ENCODE measurements at regions not wholly inside any gene's neighbourhood (a gene's known extent, or its start where the extent isn't known, plus 50 kb on each side); places are given as distances from the start of the nearest gene placed in this dataset.

DNA sequence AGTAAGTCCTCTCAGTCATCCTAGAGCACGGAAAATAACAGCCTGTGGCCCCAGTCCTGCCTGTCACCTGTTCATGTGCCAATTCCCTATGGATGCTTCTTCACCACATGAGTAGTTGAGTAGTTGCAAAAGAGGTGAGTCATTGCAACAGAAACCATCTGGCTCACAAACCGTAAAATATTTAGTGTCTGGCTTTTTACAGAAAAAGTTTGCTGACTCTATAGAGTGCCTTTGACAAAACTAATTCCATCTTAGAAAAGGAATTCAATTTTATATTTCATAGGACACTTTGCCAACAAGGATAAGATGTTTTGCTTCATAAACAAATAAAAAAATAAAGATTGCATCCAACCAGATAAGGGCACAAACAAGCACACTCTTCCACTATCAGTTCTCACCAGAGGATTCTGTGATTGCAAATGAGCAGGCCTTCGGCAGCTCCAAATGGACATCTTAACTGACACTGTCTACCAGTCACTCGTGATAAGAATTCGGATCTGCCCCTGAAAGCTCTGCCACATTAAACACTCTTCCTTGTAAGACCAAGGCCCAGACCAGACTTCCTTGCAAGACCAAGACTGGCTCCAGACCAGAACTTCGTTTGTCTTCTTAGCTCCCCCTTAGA is 242.7 kb upstream of the SEMA3C start:
- in situ Hi-C loops (cut with MboI): no loop called here
- Histone ChIP-seq H3K4me3 (no peak overlapping the region), H3K9me3 (ENCODE audit: low read depth) (no peaks in the 10 kb centered on the region), H3K9ac (no peak overlapping the region), H3K36me3 (ENCODE audit: low read depth) (no peaks in the 10 kb centered on the region), H3K4me2 (ENCODE audit: unreplicated experiment) (no peak overlapping the region), H4K20me1 (ENCODE audit: insufficient read depth) (no peaks in the 10 kb centered on the region), H3K79me2 (ENCODE audit: insufficient read depth) (no peaks in the 10 kb centered on the region), H3K27me3 (replicated peaks; ENCODE audit: insufficient read depth) (no peaks in the 10 kb centered on the region), H2AFZ (no peak overlapping the region), H3K27ac (peak overlapping the region; percentile 8; the same call in 1 of the 2 replicates), H3F3A (ENCODE audit: insufficient read depth) (no peaks in the 10 kb centered on the region), H3K4me1 (ENCODE audit: insufficient read depth) (peaks cover 14% of the 10 kb centered on the region; the same call in 1 of the 2 replicates), H3K9me2 (ENCODE audit: insufficient read depth) (0 out of 2 replicates have a peak, but pooled peaks cover 4% of the 10 kb centered on the region)
- 33 to 41% methylated on average over 6 of the region's 6 CpGs for WGBS, 2 experiments (ENCODE audit: low coverage in 1 of 2, low lambda C conversion rate in 2 of 2, missing lambda C conversion rate in 2 of 2)
- DNase-seq: peak; percentile 95
- no peak for TF ChIP-seq EZH2 (IDR thresholded peaks at IDR 0.05; ENCODE audit: insufficient read depth, poor library complexity, severe bottlenecking)
- TF ChIP-seq EZH2phosphoT487 (IDR thresholded peaks at IDR 0.05; ENCODE audit: insufficient read depth, low read depth): no peak

DNA sequence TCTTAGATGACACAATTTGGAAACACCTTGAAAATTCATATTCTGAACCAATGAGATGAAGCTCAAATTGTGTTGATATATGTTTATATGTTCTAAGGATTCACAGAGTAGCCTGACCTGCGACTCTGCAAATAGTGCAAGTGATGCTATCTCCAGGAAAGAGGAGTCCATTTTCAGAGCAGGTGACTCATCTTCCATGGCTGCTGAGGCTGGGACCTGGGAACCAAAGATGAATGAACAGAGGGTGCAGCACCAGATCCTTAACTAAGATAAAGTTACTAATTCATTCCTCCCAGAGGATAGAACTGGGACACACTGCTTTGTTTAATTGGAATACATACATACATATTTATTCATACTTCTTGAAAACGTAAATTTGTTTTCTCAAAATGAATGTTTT is 240.6 kb upstream of the SEMA3C start:
- Histone ChIP-seq H3K9me3 (ENCODE audit: low read depth) (no peaks in the 10 kb centered on the region), H3K4me2 (ENCODE audit: unreplicated experiment) (no peak overlapping the region), H3K79me2 (ENCODE audit: insufficient read depth) (no peaks in the 10 kb centered on the region), H3K36me3 (ENCODE audit: low read depth) (no peaks in the 10 kb centered on the region), H3K27me3 (replicated peaks; ENCODE audit: insufficient read depth) (no peaks in the 10 kb centered on the region), H4K20me1 (ENCODE audit: insufficient read depth) (no peaks in the 10 kb centered on the region), H3K4me1 (ENCODE audit: insufficient read depth) (peaks cover 20% of the 10 kb centered on the region; the same call in 1 of the 2 replicates), H2AFZ (no peak overlapping the region), H3K4me3 (no peak overlapping the region), H3F3A (ENCODE audit: insufficient read depth) (no peaks in the 10 kb centered on the region), H3K27ac (no peak overlapping the region), H3K9me2 (ENCODE audit: insufficient read depth) (0 out of 2 replicates have a peak, but pooled peaks cover 4% of the 10 kb centered on the region), H3K9ac (no peak overlapping the region)
- in situ Hi-C loops (cut with MboI): no loop called here
- 79 to 82% methylated on average over 2 of the region's 2 CpGs for WGBS, 2 experiments (ENCODE audit: low coverage in 1 of 2, low lambda C conversion rate in 2 of 2, missing lambda C conversion rate in 2 of 2)
- TF ChIP-seq EZH2 (IDR thresholded peaks at IDR 0.05; ENCODE audit: insufficient read depth, poor library complexity, severe bottlenecking) (no peak), EZH2phosphoT487 (IDR thresholded peaks at IDR 0.05; ENCODE audit: insufficient read depth, low read depth) (no peak)
- DNase-seq: peak; percentile 44

- in situ Hi-C loops (cut with MboI): no loop called here
- no peaks in the 10 kb centered on the region for H3K79me2 ChIP-seq (ENCODE audit: insufficient read depth)
- H3K4me2 ChIP-seq (ENCODE audit: unreplicated experiment): no peak overlapping the region
- no peak for DNase-seq
- 0 out of 2 replicates have a peak, but pooled peaks cover 1% of the 10 kb centered on the region for H3K9me2 ChIP-seq (ENCODE audit: insufficient read depth)
- H3F3A ChIP-seq (ENCODE audit: insufficient read depth): no peaks in the 10 kb centered on the region
- WGBS, 2 experiments (ENCODE audit: low coverage in 1 of 2, low lambda C conversion rate in 2 of 2, missing lambda C conversion rate in 2 of 2): 89 to 90% methylated on average over 3 of the region's 3 CpGs
- no peaks in the 10 kb centered on the region for H3K36me3 ChIP-seq (ENCODE audit: low read depth)
- H3K9ac ChIP-seq: no peak overlapping the region
- H4K20me1 ChIP-seq (ENCODE audit: insufficient read depth): no peaks in the 10 kb centered on the region
- H3K27me3 ChIP-seq (replicated peaks; ENCODE audit: insufficient read depth): no peaks in the 10 kb centered on the region
- no peak overlapping the region for H3K27ac ChIP-seq
- no peaks in the 10 kb centered on the region for H3K9me3 ChIP-seq (ENCODE audit: low read depth)
- no peak overlapping the region for H2AFZ ChIP-seq
- no peak overlapping the region for H3K4me3 ChIP-seq
- TF ChIP-seq EZH2phosphoT487 (IDR thresholded peaks at IDR 0.05; ENCODE audit: insufficient read depth, low read depth): no peak
- no peak for TF ChIP-seq EZH2 (IDR thresholded peaks at IDR 0.05; ENCODE audit: insufficient read depth, poor library complexity, severe bottlenecking)
- H3K4me1 ChIP-seq (ENCODE audit: insufficient read depth): peaks cover 17% of the 10 kb centered on the region; the same call in 1 of the 2 replicates
Measured at GRCh38 chr7:81158189-81158588, 239.3 kb upstream of the SEMA3C start.

GRCh38 chr7:81155654-81156373 is 237.0 kb upstream of the SEMA3C start:
- H3K9me3 ChIP-seq (ENCODE audit: low read depth): no peaks in the 10 kb centered on the region
- no peak overlapping the region for H3K9ac ChIP-seq
- peaks cover 10% of the 10 kb centered on the region; the same call in 1 of the 2 replicates for H3K4me1 ChIP-seq (ENCODE audit: insufficient read depth)
- H3K9me2 ChIP-seq (ENCODE audit: insufficient read depth): no peaks in the 10 kb centered on the region
- no peaks in the 10 kb centered on the region for H3K27me3 ChIP-seq (replicated peaks; ENCODE audit: insufficient read depth)
- H3K4me2 ChIP-seq (ENCODE audit: unreplicated experiment): no peak overlapping the region
- no peaks in the 10 kb centered on the region for H3K79me2 ChIP-seq (ENCODE audit: insufficient read depth)
- no peaks in the 10 kb centered on the region for H3F3A ChIP-seq (ENCODE audit: insufficient read depth)
- no peak overlapping the region for H2AFZ ChIP-seq
- no peaks in the 10 kb centered on the region for H4K20me1 ChIP-seq (ENCODE audit: insufficient read depth)
- 81 to 97% methylated on average over 4 of the region's 4 CpGs for WGBS, 2 experiments (ENCODE audit: low coverage in 1 of 2, low lambda C conversion rate in 2 of 2, missing lambda C conversion rate in 2 of 2)
- TF ChIP-seq EZH2 (IDR thresholded peaks at IDR 0.05; ENCODE audit: insufficient read depth, poor library complexity, severe bottlenecking): no peak
- no peak for TF ChIP-seq EZH2phosphoT487 (IDR thresholded peaks at IDR 0.05; ENCODE audit: insufficient read depth, low read depth)
- no peaks in the 10 kb centered on the region for H3K36me3 ChIP-seq (ENCODE audit: low read depth)
- no peak overlapping the region for H3K27ac ChIP-seq
- in situ Hi-C loops (cut with MboI): no loop called here
- DNase-seq: peak; percentile 8
- H3K4me3 ChIP-seq: no peak overlapping the region
